Liver (tissue), 8 donors: ENCODE measurements at regions not wholly inside any gene's neighbourhood (a gene's known extent, or its start where the extent isn't known, plus 50 kb on each side); places are given as distances from the start of the nearest gene placed in this dataset.

ENCODE experiments used
- DNase-seq: peaks from one replicate; pipeline ENCODE4 v3.0.0-alpha.2; 2017; ENCODE audit warnings: low spot score
- H3K27ac ChIP-seq, 2 donors: one replicate each; pipeline ENCODE4 v1.7.0; 2013; ENCODE audit warnings: inconsistent platforms in 2 of 2, low read length in 2 of 2, control low read depth in 1 of 2, low read depth in 1 of 2, mild to moderate bottlenecking in 1 of 2
- H3K27me3 ChIP-seq, 4 donors: one replicate each; pipeline versions ENCODE4 v1.6.1 to v1.7.0; 2013; ENCODE audit warnings: low read length in 3 of 4, inconsistent platforms in 1 of 4, mild to moderate bottlenecking in 1 of 4, moderate library complexity in 1 of 4; ENCODE audit not compliant: control insufficient read depth in 4 of 4, insufficient read depth in 4 of 4
- H3K36me3 ChIP-seq, 4 donors: one replicate each; pipeline versions ENCODE4 v1.6.1 to v1.7.0; 2013; ENCODE audit warnings: low read length in 3 of 4, mild to moderate bottlenecking in 3 of 4, low read depth in 1 of 4, moderate library complexity in 1 of 4; ENCODE audit not compliant: control insufficient read depth in 4 of 4, insufficient read depth in 3 of 4
- H3K4me1 ChIP-seq, 4 donors: one replicate each; pipeline versions ENCODE4 v1.6.1 to v1.7.0; 2013; ENCODE audit warnings: low read length in 3 of 4, mild to moderate bottlenecking in 3 of 4, moderate library complexity in 1 of 4; ENCODE audit not compliant: control insufficient read depth in 4 of 4, insufficient read depth in 4 of 4
- H3K4me3 ChIP-seq, 3 donors: one replicate each; pipeline versions ENCODE4 v1.6.1 to v1.7.0; 2013; ENCODE audit warnings: low read length in 3 of 3, control low read depth in 1 of 3, low read depth in 1 of 3, mild to moderate bottlenecking in 1 of 3
- H3K9ac ChIP-seq, 2 donors: one replicate each; pipeline ENCODE4 v1.7.0; 2013; ENCODE audit warnings: low read length in 2 of 2, mild to moderate bottlenecking in 2 of 2, moderate library complexity in 2 of 2, control low read depth in 1 of 2, low read depth in 1 of 2
- H3K9me3 ChIP-seq, 4 donors: one replicate each; pipeline versions ENCODE4 v1.6.1 to v1.7.0; 2013; ENCODE audit warnings: low read length in 3 of 4; ENCODE audit not compliant: control insufficient read depth in 4 of 4
- EGR1 ChIP-seq, 2 donors: IDR thresholded peaks; 2 replicates each; pipeline ENCODE4 v1.6.1; 2016 to 2018; ENCODE audit warnings: antibody characterized with exemption in 2 of 2, low read depth in 2 of 2
- FOXA1 ChIP-seq: IDR thresholded peaks from 2 replicates; pipeline ENCODE4 v1.6.1; 2016; ENCODE audit warnings: antibody characterized with exemption
- FOXA2 ChIP-seq: IDR thresholded peaks from 2 replicates; pipeline ENCODE4 v1.6.1; 2016; ENCODE audit warnings: antibody characterized with exemption
- GABPA ChIP-seq, 2 donors: IDR thresholded peaks in 1 of 2; conservative IDR thresholded peaks in 1 of 2; 2 replicates each; pipeline ENCODE4 v1.6.1; 2016; ENCODE audit warnings: antibody characterized with exemption in 2 of 2, mild to moderate bottlenecking in 1 of 2, moderate library complexity in 1 of 2
- HNF4A ChIP-seq, 2 donors: conservative IDR thresholded peaks; 2 replicates each; pipeline ENCODE4 v1.6.1; 2016; ENCODE audit warnings: antibody characterized with exemption in 2 of 2, mild to moderate bottlenecking in 2 of 2
- HNF4G ChIP-seq: IDR thresholded peaks from 2 replicates; pipeline ENCODE4 v1.6.1; 2016; ENCODE audit warnings: antibody characterized with exemption
- JUND ChIP-seq, 2 donors: IDR thresholded peaks; 2 replicates each; pipeline ENCODE4 v1.6.1; 2016; ENCODE audit warnings: antibody characterized with exemption in 2 of 2
- NR2F2 ChIP-seq: IDR thresholded peaks from 2 replicates; pipeline ENCODE4 v1.6.1; 2016; ENCODE audit warnings: antibody characterized with exemption
- RAD21 ChIP-seq, 2 donors: IDR thresholded peaks; 2 replicates each; pipeline ENCODE4 v1.6.1; 2016; ENCODE audit warnings: antibody characterized with exemption in 2 of 2, mild to moderate bottlenecking in 2 of 2
- RXRA ChIP-seq, 2 donors: IDR thresholded peaks; 2 replicates each; pipeline ENCODE4 v1.6.1; 2017 to 2018; ENCODE audit warnings: antibody characterized with exemption in 2 of 2, mild to moderate bottlenecking in 1 of 2
- SP1 ChIP-seq: IDR thresholded peaks from 2 replicates; pipeline ENCODE4 v1.6.1; 2018; ENCODE audit warnings: antibody characterized with exemption, mild to moderate bottlenecking
- TAF1 ChIP-seq: conservative IDR thresholded peaks from 2 replicates; pipeline ENCODE4 v1.6.1; 2016; ENCODE audit warnings: antibody characterized with exemption, mild to moderate bottlenecking
- YY1 ChIP-seq: IDR thresholded peaks from 2 replicates; pipeline ENCODE4 v1.6.1; 2016; ENCODE audit warnings: antibody characterized with exemption, mild to moderate bottlenecking
- WGBS: extraction: QIAGEN DNeasy Blood & Tissue Kit; methylation state at CpG from one replicate; pipeline ENCODE4 v1.1.7; 2013; 5-methylcytosine and 5-hydroxymethylcytosine counted together
- TF ChIP-seq, protein P1 (sequence below): IDR thresholded peaks from 2 replicates; pipeline ENCODE4 v1.6.1; 2016; ENCODE audit warnings: antibody characterized with exemption, mild to moderate bottlenecking
- TF ChIP-seq, protein P2 (sequence below): IDR thresholded peaks from 2 replicates; pipeline ENCODE4 v1.6.1; 2016; ENCODE audit warnings: antibody characterized with exemption
- TF ChIP-seq, protein P3 (sequence below): fragments of 150-350 bp; IDR thresholded peaks from 2 replicates; pipeline ENCODE4 v1.5.1; 2017; ENCODE audit warnings: improper control_type of control experiment, low read depth, low read length; ENCODE audit not compliant: missing input control
- TF ChIP-seq, protein P4 (sequence below): IDR thresholded peaks from 2 replicates; pipeline ENCODE4 v1.6.1; 2016; ENCODE audit warnings: antibody characterized with exemption
- TF ChIP-seq, protein P5 (sequence below): IDR thresholded peaks from 2 replicates; pipeline ENCODE4 v1.6.1; 2016; ENCODE audit warnings: antibody characterized with exemption
- donor health status: healthy.
- donor health status: healthy.
- donor health status: healthy.
- donor health status: healthy.
- donor health status: healthy.

DNA sequence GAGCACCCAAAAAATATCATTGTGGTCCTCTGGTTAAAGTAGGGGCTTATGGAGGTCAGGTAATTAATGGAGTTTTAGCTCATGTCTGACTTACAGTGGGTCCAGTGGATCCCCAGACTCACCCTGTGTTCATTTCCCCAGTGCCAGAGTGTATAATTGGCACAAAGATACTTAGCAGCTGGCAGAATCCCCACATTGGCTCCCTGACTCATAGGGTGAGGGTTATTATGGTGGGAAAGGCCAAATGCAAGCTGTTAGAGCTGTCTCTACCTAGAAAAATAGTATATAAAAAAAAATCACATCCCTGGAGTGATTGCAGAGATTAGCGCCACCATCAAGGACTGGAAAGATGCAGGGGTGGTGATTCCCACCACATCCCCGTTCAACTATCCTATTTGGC lies 1067.6 kb upstream of the ACVR2A start:
- Histone ChIP-seq H3K27ac (no peak overlapping the region), H3K9ac (no peak overlapping the region), H3K36me3 (no peaks in the 10 kb centered on the region), H3K4me1 (peaks cover 0 to 6% (median 2%) of the 10 kb centered on the region in 4 donors), H3K4me3 (no peak overlapping the region), H3K9me3 (no peaks in the 10 kb centered on the region), H3K27me3 (no peaks in the 10 kb centered on the region)
- TF ChIP-seq, protein P1, sequence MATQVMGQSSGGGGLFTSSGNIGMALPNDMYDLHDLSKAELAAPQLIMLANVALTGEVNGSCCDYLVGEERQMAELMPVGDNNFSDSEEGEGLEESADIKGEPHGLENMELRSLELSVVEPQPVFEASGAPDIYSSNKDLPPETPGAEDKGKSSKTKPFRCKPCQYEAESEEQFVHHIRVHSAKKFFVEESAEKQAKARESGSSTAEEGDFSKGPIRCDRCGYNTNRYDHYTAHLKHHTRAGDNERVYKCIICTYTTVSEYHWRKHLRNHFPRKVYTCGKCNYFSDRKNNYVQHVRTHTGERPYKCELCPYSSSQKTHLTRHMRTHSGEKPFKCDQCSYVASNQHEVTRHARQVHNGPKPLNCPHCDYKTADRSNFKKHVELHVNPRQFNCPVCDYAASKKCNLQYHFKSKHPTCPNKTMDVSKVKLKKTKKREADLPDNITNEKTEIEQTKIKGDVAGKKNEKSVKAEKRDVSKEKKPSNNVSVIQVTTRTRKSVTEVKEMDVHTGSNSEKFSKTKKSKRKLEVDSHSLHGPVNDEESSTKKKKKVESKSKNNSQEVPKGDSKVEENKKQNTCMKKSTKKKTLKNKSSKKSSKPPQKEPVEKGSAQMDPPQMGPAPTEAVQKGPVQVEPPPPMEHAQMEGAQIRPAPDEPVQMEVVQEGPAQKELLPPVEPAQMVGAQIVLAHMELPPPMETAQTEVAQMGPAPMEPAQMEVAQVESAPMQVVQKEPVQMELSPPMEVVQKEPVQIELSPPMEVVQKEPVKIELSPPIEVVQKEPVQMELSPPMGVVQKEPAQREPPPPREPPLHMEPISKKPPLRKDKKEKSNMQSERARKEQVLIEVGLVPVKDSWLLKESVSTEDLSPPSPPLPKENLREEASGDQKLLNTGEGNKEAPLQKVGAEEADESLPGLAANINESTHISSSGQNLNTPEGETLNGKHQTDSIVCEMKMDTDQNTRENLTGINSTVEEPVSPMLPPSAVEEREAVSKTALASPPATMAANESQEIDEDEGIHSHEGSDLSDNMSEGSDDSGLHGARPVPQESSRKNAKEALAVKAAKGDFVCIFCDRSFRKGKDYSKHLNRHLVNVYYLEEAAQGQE, result no peak
- no peak for TF ChIP-seq FOXA1
- TF ChIP-seq NR2F2, result no peak
- TF ChIP-seq RXRA (IDR thresholded peaks at IDR 0.05), result no peak
- TF ChIP-seq, protein P2, sequence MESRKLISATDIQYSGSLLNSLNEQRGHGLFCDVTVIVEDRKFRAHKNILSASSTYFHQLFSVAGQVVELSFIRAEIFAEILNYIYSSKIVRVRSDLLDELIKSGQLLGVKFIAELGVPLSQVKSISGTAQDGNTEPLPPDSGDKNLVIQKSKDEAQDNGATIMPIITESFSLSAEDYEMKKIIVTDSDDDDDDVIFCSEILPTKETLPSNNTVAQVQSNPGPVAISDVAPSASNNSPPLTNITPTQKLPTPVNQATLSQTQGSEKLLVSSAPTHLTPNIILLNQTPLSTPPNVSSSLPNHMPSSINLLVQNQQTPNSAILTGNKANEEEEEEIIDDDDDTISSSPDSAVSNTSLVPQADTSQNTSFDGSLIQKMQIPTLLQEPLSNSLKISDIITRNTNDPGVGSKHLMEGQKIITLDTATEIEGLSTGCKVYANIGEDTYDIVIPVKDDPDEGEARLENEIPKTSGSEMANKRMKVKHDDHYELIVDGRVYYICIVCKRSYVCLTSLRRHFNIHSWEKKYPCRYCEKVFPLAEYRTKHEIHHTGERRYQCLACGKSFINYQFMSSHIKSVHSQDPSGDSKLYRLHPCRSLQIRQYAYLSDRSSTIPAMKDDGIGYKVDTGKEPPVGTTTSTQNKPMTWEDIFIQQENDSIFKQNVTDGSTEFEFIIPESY, result no peak
- no peak for TF ChIP-seq HNF4A (conservative IDR thresholded peaks at IDR 0.05)
- no peak for DNase-seq
- WGBS, result 91% methylated on average over 2 of the region's 2 CpGs

DNA sequence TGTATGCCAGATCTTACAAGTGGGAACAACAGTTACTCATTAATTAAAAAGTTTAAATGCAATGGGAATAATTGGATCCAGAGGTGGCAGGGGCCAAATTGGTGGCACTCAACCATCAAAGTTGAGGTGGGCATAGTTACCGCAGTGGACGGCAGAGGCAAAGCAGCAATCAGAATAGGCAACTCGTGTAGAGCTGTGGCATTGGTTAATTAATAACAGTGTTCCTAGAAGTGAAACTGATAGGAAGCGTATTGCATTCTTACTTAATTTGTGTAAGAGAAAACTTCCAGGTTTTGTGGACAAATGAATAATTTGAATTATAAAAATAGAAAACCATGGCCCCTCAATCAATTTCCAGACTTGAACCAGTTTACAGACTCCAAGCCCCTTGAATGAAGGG lies 1068.2 kb upstream of the ACVR2A start:
- no peaks in the 10 kb centered on the region for H3K36me3 ChIP-seq
- H3K27me3 ChIP-seq, result no peaks in the 10 kb centered on the region
- H3K4me1 ChIP-seq, result peaks cover 0 to 6% (median 2%) of the 10 kb centered on the region in 4 donors
- H3K4me3 ChIP-seq, result no peak overlapping the region
- H3K9me3 ChIP-seq, result no peaks in the 10 kb centered on the region
- H3K27ac ChIP-seq, result no peak overlapping the region
- no peak for DNase-seq
- TF ChIP-seq, protein P2, result no peak
- no peak for TF ChIP-seq EGR1 (IDR thresholded peaks at IDR 0.05; ENCODE audit: low read depth in 2 of 2)
- TF ChIP-seq, protein P3, sequence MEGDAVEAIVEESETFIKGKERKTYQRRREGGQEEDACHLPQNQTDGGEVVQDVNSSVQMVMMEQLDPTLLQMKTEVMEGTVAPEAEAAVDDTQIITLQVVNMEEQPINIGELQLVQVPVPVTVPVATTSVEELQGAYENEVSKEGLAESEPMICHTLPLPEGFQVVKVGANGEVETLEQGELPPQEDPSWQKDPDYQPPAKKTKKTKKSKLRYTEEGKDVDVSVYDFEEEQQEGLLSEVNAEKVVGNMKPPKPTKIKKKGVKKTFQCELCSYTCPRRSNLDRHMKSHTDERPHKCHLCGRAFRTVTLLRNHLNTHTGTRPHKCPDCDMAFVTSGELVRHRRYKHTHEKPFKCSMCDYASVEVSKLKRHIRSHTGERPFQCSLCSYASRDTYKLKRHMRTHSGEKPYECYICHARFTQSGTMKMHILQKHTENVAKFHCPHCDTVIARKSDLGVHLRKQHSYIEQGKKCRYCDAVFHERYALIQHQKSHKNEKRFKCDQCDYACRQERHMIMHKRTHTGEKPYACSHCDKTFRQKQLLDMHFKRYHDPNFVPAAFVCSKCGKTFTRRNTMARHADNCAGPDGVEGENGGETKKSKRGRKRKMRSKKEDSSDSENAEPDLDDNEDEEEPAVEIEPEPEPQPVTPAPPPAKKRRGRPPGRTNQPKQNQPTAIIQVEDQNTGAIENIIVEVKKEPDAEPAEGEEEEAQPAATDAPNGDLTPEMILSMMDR, result no peak
- TF ChIP-seq, protein P4, sequence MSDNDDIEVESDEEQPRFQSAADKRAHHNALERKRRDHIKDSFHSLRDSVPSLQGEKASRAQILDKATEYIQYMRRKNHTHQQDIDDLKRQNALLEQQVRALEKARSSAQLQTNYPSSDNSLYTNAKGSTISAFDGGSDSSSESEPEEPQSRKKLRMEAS, result no peak
- TF ChIP-seq, protein P5, sequence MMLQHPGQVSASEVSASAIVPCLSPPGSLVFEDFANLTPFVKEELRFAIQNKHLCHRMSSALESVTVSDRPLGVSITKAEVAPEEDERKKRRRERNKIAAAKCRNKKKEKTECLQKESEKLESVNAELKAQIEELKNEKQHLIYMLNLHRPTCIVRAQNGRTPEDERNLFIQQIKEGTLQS, result no peak
- no peak for TF ChIP-seq GABPA (IDR thresholded peaks at IDR 0.05 in 1 of 2, conservative IDR thresholded peaks at IDR 0.05 in 1 of 2)
- TF ChIP-seq HNF4G, result no peak
- no peak for TF ChIP-seq FOXA2
- TF ChIP-seq, protein P1, result no peak
- TF ChIP-seq TAF1, result no peak
- TF ChIP-seq HNF4A (conservative IDR thresholded peaks at IDR 0.05), result no peak
- TF ChIP-seq RAD21 (IDR thresholded peaks at IDR 0.05), result no peak
- TF ChIP-seq SP1, result no peak
- TF ChIP-seq FOXA1, result no peak
- no peak for TF ChIP-seq RXRA (IDR thresholded peaks at IDR 0.05)
- TF ChIP-seq YY1, result no peak
- no peak for TF ChIP-seq NR2F2
- no peak for TF ChIP-seq JUND (IDR thresholded peaks at IDR 0.05)
- 43% methylated on average over 4 of the region's 4 CpGs for WGBS
- no peak overlapping the region for H3K9ac ChIP-seq
